ENCODE measurements at regions not wholly inside any gene's neighbourhood (a gene's known extent, or its start where the extent isn't known, plus 50 kb on each side); places are given as distances from the start of the nearest gene placed in this dataset.
"Not testable (repeated sequence)": the region's sequence is repeated elsewhere in the genome, so short reads cannot be mapped to it uniquely, and the experiment has no call there.

GRCh38 chr4:17012451-17012850 lies 114.0 kb upstream of the LDB2 start:
- no peak for DNase-seq (ENCODE audit: low read depth in 2 of 2)

GRCh38 chr4:17010426-17011087 lies 112.1 kb upstream of the LDB2 start:
- no peak for DNase-seq (ENCODE audit: low read depth in 2 of 2)

- no peak for DNase-seq (ENCODE audit: low read depth in 2 of 2)
Observed at GRCh38 chr4:17009871-17010367, 111.5 kb upstream of the LDB2 start.

- no peak for DNase-seq (ENCODE audit: low read depth in 2 of 2)
Observed at GRCh38 chr4:17008834-17009345, 110.4 kb upstream of the LDB2 start.

GRCh38 chr4:17003606-17004392 lies 105.4 kb upstream of the LDB2 start:
- not testable (repeated sequence) for DNase-seq (ENCODE audit: low read depth in 2 of 2)

GRCh38 chr4:16995451-16995850 lies 97.0 kb upstream of the LDB2 start:
- DNase-seq (ENCODE audit: low read depth in 2 of 2) = no peak

GRCh38 chr4:16993956-16994840 lies 95.8 kb upstream of the LDB2 start:
- no peak for DNase-seq (ENCODE audit: low read depth in 2 of 2)

GRCh38 chr4:16992566-16993225 lies 94.3 kb upstream of the LDB2 start:
- no peak for DNase-seq (ENCODE audit: low read depth in 2 of 2)

- no peak for DNase-seq (ENCODE audit: low read depth in 2 of 2)
Observed at GRCh38 chr4:16991450-16991849, 93.0 kb upstream of the LDB2 start.

- DNase-seq (ENCODE audit: low read depth in 2 of 2) = no peak
Observed at GRCh38 chr4:16989371-16989770, 90.9 kb upstream of the LDB2 start.

- DNase-seq (ENCODE audit: low read depth in 2 of 2) = no peak
Observed at GRCh38 chr4:16988814-16989213, 90.4 kb upstream of the LDB2 start.

GRCh38 chr4:16977081-16977480 lies 78.6 kb upstream of the LDB2 start:
- no peak for DNase-seq (ENCODE audit: low read depth in 2 of 2)

GRCh38 chr4:16969696-16970135 lies 71.3 kb upstream of the LDB2 start:
- no peak for DNase-seq (ENCODE audit: low read depth in 2 of 2)

- DNase-seq (ENCODE audit: low read depth in 2 of 2) = no peak
Observed at GRCh38 chr4:16967722-16968121, 69.3 kb upstream of the LDB2 start.

- DNase-seq (ENCODE audit: low read depth in 2 of 2) = no peak
Observed at GRCh38 chr4:16959305-16959704, 60.9 kb upstream of the LDB2 start.

- DNase-seq (ENCODE audit: low read depth in 2 of 2) = no peak
Observed at GRCh38 chr4:16952896-16953630, 54.6 kb upstream of the LDB2 start.

- DNase-seq (ENCODE audit: low read depth in 2 of 2) = no peak
Observed at GRCh38 chr4:16952462-16952871, 54.0 kb upstream of the LDB2 start.

All from stimulated activated CD8-positive, alpha-beta memory T cell treated with anti-CD3 and anti-CD28 coated beads, Interleukin-2, amount 100 ng/mL, for 48 hours (primary cell).